PC-9 (cell line): ENCODE measurements at regions not wholly inside any gene's neighbourhood (a gene's known extent, or its start where the extent isn't known, plus 50 kb on each side); places are given as distances from the start of the nearest gene placed in this dataset.

Experiments used
- BruUV-seq: library from RNA; stranded (reverse); fragments of 400-500 nt; replicated peaks from 2 replicates; lab custom pipeline; 2021; lab: Mats Ljungman, UMichigan
- CTCF ChIA-PET: fragments of 300-600 bp; sonication (Branson Sonifier 250); formaldehyde crosslinking; loops from one replicate; lab custom pipeline; 2022; ENCODE audit warnings: antibody characterized with exemption; lab: Charles Lee
- POLR2A ChIA-PET: fragments of 300-600 bp; sonication (Branson Sonifier 250); formaldehyde crosslinking; loops from one replicate; lab custom pipeline; 2022; ENCODE audit warnings: antibody characterized with exemption; ENCODE audit not compliant: unreplicated experiment; lab: Charles Lee
- DNase-seq, 2 experiments: peaks; one replicate each; pipeline versions ENCODE4 v3.0.0 to v3.0.0-alpha.2; 2015 to 2022; ENCODE audit warnings: mixed read lengths in 1 of 2
- H2AFZ ChIP-seq: fragments of 200-600 bp; sonication (generic); 2 replicates; pipeline ENCODE4 v1.8.1; 2017; ENCODE audit warnings: antibody characterized with exemption
- H3F3A ChIP-seq: fragments of 200-600 bp; sonication (generic); 2 replicates; pipeline ENCODE4 v1.8.1; 2017; ENCODE audit warnings: antibody characterized with exemption, mild to moderate bottlenecking, low read depth; ENCODE audit not compliant: insufficient read depth
- H3K27ac ChIP-seq: fragments of 200-600 bp; sonication (generic); 2 replicates; pipeline ENCODE4 v1.6.1; 2016; ENCODE audit warnings: mixed run types
- H3K27me3 ChIP-seq: fragments of 200-600 bp; sonication (generic); 2 replicates; pipeline ENCODE4 v1.6.1; 2016; ENCODE audit warnings: low read depth, mixed run types; ENCODE audit not compliant: insufficient read depth
- H3K36me3 ChIP-seq: fragments of 200-600 bp; sonication (generic); 2 replicates; pipeline ENCODE4 v1.6.1; 2016; ENCODE audit warnings: low read depth, mixed run types
- H3K4me1 ChIP-seq: fragments of 200-600 bp; sonication (generic); replicated peaks from 2 replicates; pipeline ENCODE4 v1.6.1; 2016; ENCODE audit warnings: mixed run types; ENCODE audit not compliant: insufficient read depth
- H3K4me2 ChIP-seq: fragments of 200-600 bp; sonication (generic); 2 replicates; pipeline ENCODE4 v1.6.1; 2017; ENCODE audit warnings: mixed run types
- H3K4me3 ChIP-seq: fragments of 200-600 bp; sonication (generic); 2 replicates; pipeline ENCODE4 v1.6.1; 2016; ENCODE audit warnings: mixed run types
- H3K79me2 ChIP-seq: fragments of 200-600 bp; sonication (generic); 2 replicates; pipeline ENCODE4 v1.6.1; 2017; ENCODE audit warnings: low read depth, mixed run types
- H3K9me2 ChIP-seq: fragments of 200-600 bp; sonication (generic); 2 replicates; pipeline ENCODE4 v1.8.1; 2017; ENCODE audit warnings: mild to moderate bottlenecking; ENCODE audit not compliant: insufficient read depth
- H3K9me3 ChIP-seq: fragments of 200-600 bp; sonication (generic); 2 replicates; pipeline ENCODE4 v1.8.1; 2016; ENCODE audit warnings: low read depth; ENCODE audit not compliant: insufficient read depth
- H4K20me1 ChIP-seq: fragments of 200-600 bp; sonication (generic); 2 replicates; pipeline ENCODE4 v1.8.1; 2017; ENCODE audit not compliant: insufficient read depth
- EZH2 ChIP-seq: fragments of 200-600 bp; sonication (generic); IDR thresholded peaks from 2 replicates; pipeline ENCODE4 v1.8.0; 2017; ENCODE audit warnings: antibody characterized with exemption, low read depth
- intact Hi-C: fragments of 100-400 bp; cut with micrococcal nuclease; formaldehyde crosslinking; loops from one replicate; pipeline ENCODE4 v1.10.0; 2022; ENCODE audit not compliant: unreplicated experiment
- TF ChIP-seq, protein P1 (sequence below): fragments of 200-600 bp; sonication (generic); conservative IDR thresholded peaks from 2 replicates; pipeline ENCODE4 v1.6.1; 2017; ENCODE audit warnings: mixed run types, antibody characterized with exemption, mild to moderate bottlenecking, moderate library complexity

DNA sequence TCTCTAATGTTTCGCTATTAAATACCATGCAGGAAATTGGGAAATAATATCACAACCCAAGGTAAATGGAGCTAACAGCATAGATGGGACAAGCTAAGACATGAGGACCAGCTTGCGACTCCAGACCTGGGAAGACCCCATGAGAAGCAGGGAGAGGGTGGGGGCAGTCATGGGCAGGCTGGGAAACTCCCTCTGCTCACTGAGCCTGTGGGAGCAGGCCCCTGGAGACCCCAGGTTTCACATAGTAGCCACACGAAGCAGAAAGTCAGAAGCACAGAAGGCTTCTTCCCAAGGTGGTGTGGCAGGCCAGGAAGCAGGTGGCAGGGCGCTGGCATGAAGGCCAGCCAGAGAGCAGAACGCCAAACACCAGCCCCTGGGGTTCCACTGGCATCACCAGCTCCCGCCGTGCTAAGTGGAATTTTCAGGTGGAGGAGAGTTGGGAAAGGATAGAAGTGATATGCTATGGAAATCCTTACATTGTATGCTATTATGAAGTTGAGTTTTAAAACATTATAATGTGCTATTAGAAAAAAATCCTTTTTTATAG is 99.9 kb upstream of the RNF32 start:
- DNase-seq = no peak
- no TSS peak for BruUV-seq
- no peak overlapping the region for H3K4me2 ChIP-seq
- POLR2A ChIA-PET = no interaction called here
- H3K27me3 ChIP-seq = peaks cover 88% of the 10 kb centered on the region
- no peak overlapping the region for H2AFZ ChIP-seq
- H3K4me1 ChIP-seq = no peaks in the 10 kb centered on the region
- H3K4me3 ChIP-seq = no peak overlapping the region
- H3K27ac ChIP-seq = no peak overlapping the region
- no peaks in the 10 kb centered on the region for H4K20me1 ChIP-seq
- H3K36me3 ChIP-seq = no peaks in the 10 kb centered on the region
- CTCF ChIA-PET = no interaction called here
- no peaks in the 10 kb centered on the region for H3K9me3 ChIP-seq
- H3K9me2 ChIP-seq = no peaks in the 10 kb centered on the region
- no peaks in the 10 kb centered on the region for H3F3A ChIP-seq
- no peak for TF ChIP-seq EZH2
- TF ChIP-seq, protein P1, sequence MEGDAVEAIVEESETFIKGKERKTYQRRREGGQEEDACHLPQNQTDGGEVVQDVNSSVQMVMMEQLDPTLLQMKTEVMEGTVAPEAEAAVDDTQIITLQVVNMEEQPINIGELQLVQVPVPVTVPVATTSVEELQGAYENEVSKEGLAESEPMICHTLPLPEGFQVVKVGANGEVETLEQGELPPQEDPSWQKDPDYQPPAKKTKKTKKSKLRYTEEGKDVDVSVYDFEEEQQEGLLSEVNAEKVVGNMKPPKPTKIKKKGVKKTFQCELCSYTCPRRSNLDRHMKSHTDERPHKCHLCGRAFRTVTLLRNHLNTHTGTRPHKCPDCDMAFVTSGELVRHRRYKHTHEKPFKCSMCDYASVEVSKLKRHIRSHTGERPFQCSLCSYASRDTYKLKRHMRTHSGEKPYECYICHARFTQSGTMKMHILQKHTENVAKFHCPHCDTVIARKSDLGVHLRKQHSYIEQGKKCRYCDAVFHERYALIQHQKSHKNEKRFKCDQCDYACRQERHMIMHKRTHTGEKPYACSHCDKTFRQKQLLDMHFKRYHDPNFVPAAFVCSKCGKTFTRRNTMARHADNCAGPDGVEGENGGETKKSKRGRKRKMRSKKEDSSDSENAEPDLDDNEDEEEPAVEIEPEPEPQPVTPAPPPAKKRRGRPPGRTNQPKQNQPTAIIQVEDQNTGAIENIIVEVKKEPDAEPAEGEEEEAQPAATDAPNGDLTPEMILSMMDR = no peak
- intact Hi-C loops = no loop called here
- H3K79me2 ChIP-seq = no peaks in the 10 kb centered on the region

DNA sequence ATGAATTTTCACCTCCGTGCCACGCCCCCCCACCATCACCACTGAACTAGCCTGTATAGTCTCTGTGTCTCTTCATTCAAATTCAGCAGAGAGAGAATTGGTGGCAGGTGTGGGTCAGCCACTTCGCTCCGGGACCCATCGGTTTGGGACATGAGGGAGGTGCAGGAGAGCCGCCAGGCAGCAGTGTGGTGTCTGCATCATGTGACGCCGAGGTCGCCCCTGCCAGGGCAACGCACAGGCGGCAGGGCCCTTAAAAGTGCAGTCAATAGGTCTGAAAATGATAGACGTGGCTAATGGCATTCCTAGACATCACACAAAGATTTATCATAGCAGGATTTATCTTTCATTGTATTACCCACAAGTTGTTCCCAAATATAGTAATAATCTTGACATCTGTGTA is 100.6 kb upstream of the RNF32 start:
- POLR2A ChIA-PET = no interaction called here

DNA sequence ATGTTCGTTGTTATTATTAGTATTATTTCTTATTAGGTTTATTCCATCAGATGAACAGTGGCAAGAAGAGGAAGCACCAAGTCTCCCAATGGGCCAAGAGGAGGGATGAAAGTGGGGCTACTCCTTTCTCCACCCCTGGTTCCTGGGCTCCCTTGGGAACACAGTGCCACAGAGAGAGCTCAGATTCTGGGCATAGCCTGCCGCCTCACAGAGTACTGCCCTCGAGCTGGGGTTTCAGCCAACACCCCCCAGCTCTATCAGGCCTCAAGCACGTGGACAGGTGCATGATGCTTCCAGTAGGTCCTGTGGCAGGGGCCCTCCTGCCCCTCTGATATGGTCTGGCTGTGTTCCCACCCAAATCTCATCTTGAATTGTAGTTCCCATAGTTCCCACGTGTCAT is 103.6 kb upstream of the RNF32 start:
- Histone ChIP-seq H3K79me2 (no peaks in the 10 kb centered on the region), H3K4me2 (no peak overlapping the region), H3K27ac (no peak overlapping the region), H3K27me3 (peaks cover 93% of the 10 kb centered on the region), H2AFZ (no peak overlapping the region), H3K36me3 (no peaks in the 10 kb centered on the region), H3K9me2 (no peaks in the 10 kb centered on the region), H3K9me3 (no peaks in the 10 kb centered on the region), H4K20me1 (no peaks in the 10 kb centered on the region), H3F3A (no peaks in the 10 kb centered on the region), H3K4me1 (no peaks in the 10 kb centered on the region), H3K4me3 (no peak overlapping the region)
- intact Hi-C loops = no loop called here
- no peak for DNase-seq
- no TSS peak for BruUV-seq
- no peak for TF ChIP-seq EZH2
- TF ChIP-seq, protein P1 = no peak
- CTCF ChIA-PET = no interaction called here
- POLR2A ChIA-PET = no interaction called here

More for the DNA sequence above, 100.6 kb upstream of the RNF32 start:
- DNase-seq = no peak
- intact Hi-C loops = no loop called here
- Histone ChIP-seq H3K4me1 (no peaks in the 10 kb centered on the region), H3F3A (no peaks in the 10 kb centered on the region), H2AFZ (no peak overlapping the region), H3K9me3 (no peaks in the 10 kb centered on the region), H3K79me2 (no peaks in the 10 kb centered on the region), H3K9me2 (no peaks in the 10 kb centered on the region), H3K27ac (no peak overlapping the region), H3K27me3 (peaks cover 88% of the 10 kb centered on the region), H3K4me2 (no peak overlapping the region), H3K36me3 (no peaks in the 10 kb centered on the region), H4K20me1 (no peaks in the 10 kb centered on the region), H3K4me3 (no peak overlapping the region)
- TF ChIP-seq EZH2 = no peak
- TF ChIP-seq, protein P1 = no peak
- CTCF ChIA-PET = no interaction called here
- no TSS peak for BruUV-seq
